Umbilical cord (tissue), 1 donor: ENCODE measurements at regions not wholly inside any gene's neighbourhood (a gene's known extent, or its start where the extent isn't known, plus 50 kb on each side); places are given as distances from the start of the nearest gene placed in this dataset.

Experiments used
- DNase-seq: peaks from one replicate; pipeline ENCODE4 v3.0.0-alpha.2; 2015; ENCODE audit warnings: low spot score

- no peak for DNase-seq
Measured at GRCh38 chr2:74760875-74761630, 72.9 kb upstream of the HK2 start.

- no peak for DNase-seq
Measured at GRCh38 chr2:74762789-74763188, 71.1 kb upstream of the HK2 start.

- no peak for DNase-seq
Measured at GRCh38 chr2:74763962-74764428, 69.9 kb upstream of the HK2 start.

- no peak for DNase-seq
Measured at GRCh38 chr2:74764429-74765272, 69.3 kb upstream of the HK2 start.

- DNase-seq = no peak
Measured at GRCh38 chr2:74766780-74767179, 67.1 kb upstream of the HK2 start.

- DNase-seq = peak; percentile 55
Measured at GRCh38 chr2:74767618-74768017, 66.3 kb upstream of the HK2 start.

- DNase-seq = peak; percentile 83
Measured at GRCh38 chr2:74768401-74768914, 65.5 kb upstream of the HK2 start.

- DNase-seq = peak; percentile 33
Measured at GRCh38 chr2:74772046-74772445, 61.9 kb upstream of the HK2 start.

- DNase-seq = no peak
Measured at GRCh38 chr2:74777161-74777900, 56.6 kb upstream of the HK2 start.

- peak; percentile 52 for DNase-seq
Measured at GRCh38 chr2:74778381-74779264, 55.3 kb upstream of the HK2 start.

GRCh38 chr2:74779265-74779558, 54.7 kb upstream of the HK2 start:
- DNase-seq = no peak

- DNase-seq = no peak
Measured at GRCh38 chr2:74779587-74780135, 54.3 kb upstream of the HK2 start.
